ENCODE measurements at regions not wholly inside any gene's neighbourhood (a gene's known extent, or its start where the extent isn't known, plus 50 kb on each side); places are given as distances from the start of the nearest gene placed in this dataset.

- Histone ChIP-seq H3K4me3 (ENCODE audit: control insufficient read depth in 1 of 2, extremely low read depth in 1 of 2, low read length in 1 of 2) (no peak overlapping the region), H3K9me3 (no peaks in the 10 kb centered on the region), H3K36me3 (ENCODE audit: control insufficient read depth in 2 of 2, extremely low read depth in 1 of 2, insufficient read depth in 1 of 2, low read length in 1 of 2) (no peaks in the 10 kb centered on the region), H3K4me1 (ENCODE audit: control insufficient read depth in 1 of 2, extremely low read depth in 1 of 2, insufficient read depth in 2 of 2, low read length in 2 of 2) (no peaks in the 10 kb centered on the region), H3K27ac (ENCODE audit: low read length) (no peak overlapping the region), H3K27me3 (replicated peaks in 1 of 2; ENCODE audit: control insufficient read depth in 2 of 2, extremely low read depth in 1 of 2, insufficient read depth in 2 of 2, low read length in 1 of 2) (no peaks in the 10 kb centered on the region)
- WGBS (ENCODE audit: insufficient coverage), result no CpG with 5 or more reads among the region's 2 CpGs
- H3K4me3 Mint-ChIP-seq, result no peak overlapping the region
- H3K9me3 Mint-ChIP-seq, result peaks cover 5 to 26% (median 7%) of the 10 kb centered on the region in 3 donors
- no peaks in the 10 kb centered on the region for H3K36me3 Mint-ChIP-seq
- no peak overlapping the region for H3K27ac Mint-ChIP-seq
- no peaks in the 10 kb centered on the region for H3K4me1 Mint-ChIP-seq
- no peak for ATAC-seq (replicated peaks in 1 of 4)
- CTCF ChIA-PET, result no interaction called here
- H3K27me3 Mint-ChIP-seq, result no peaks in the 10 kb centered on the region
- DNase-seq, result no peak
- POLR2A ChIA-PET, result no interaction called here
Observed at GRCh38 chr10:56715262-56715661, 354.2 kb upstream of the ZWINT start.

- no CpG with 5 or more reads among the region's 2 CpGs for WGBS (ENCODE audit: insufficient coverage)
Observed at GRCh38 chr10:56698506-56698905, 337.4 kb upstream of the ZWINT start.

DNA sequence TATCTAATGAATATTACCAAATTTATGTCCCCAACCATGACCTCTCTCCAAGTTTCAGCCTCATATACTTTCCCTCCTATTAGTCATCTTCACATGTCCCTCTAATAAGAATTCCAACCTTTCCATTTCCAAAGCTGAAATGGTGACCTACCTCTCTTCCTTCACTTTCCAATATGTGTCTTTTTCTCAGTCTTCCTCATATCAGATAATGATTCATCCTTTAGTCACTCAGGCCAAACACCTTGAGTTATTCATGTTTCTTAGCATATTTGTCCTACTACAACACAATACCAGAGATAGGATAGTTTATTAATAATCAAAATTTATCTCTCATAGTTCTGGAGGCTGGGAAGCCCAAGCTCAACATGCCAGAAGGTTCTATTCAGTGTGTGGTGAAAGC lies 318.5 kb upstream of the ZWINT start:
- Mint-ChIP-seq H3K36me3 (no peaks in the 10 kb centered on the region), H3K9me3 (peaks cover 0 to 13% (median 7%) of the 10 kb centered on the region in 3 donors), H3K4me3 (no peak overlapping the region), H3K27ac (no peak overlapping the region), H3K4me1 (no peaks in the 10 kb centered on the region), H3K27me3 (no peaks in the 10 kb centered on the region)
- DNase-seq (no peak), ATAC-seq (replicated peaks in 1 of 4) (no peak)
- H3K4me1 ChIP-seq (ENCODE audit: control insufficient read depth in 1 of 2, extremely low read depth in 1 of 2, insufficient read depth in 2 of 2, low read length in 2 of 2), result no peaks in the 10 kb centered on the region
- H3K27ac ChIP-seq (ENCODE audit: low read length), result no peak overlapping the region
- ChIA-PET POLR2A (interaction anchor here in 1 of 2 donors (0.5 kb wide), 1 partner anchor 476 kb away, joined by 3 read pairs; no protein-coding TSS in a partner anchor), CTCF (no interaction called here)
- H3K27me3 ChIP-seq (replicated peaks in 1 of 2; ENCODE audit: control insufficient read depth in 2 of 2, extremely low read depth in 1 of 2, insufficient read depth in 2 of 2, low read length in 1 of 2), result no peaks in the 10 kb centered on the region
- no peaks in the 10 kb centered on the region for H3K9me3 ChIP-seq
- H3K36me3 ChIP-seq (ENCODE audit: control insufficient read depth in 2 of 2, extremely low read depth in 1 of 2, insufficient read depth in 1 of 2, low read length in 1 of 2), result no peaks in the 10 kb centered on the region
- no peak overlapping the region for H3K4me3 ChIP-seq (ENCODE audit: control insufficient read depth in 1 of 2, extremely low read depth in 1 of 2, low read length in 1 of 2)

More at GRCh38 chr10:56698506-56698905, 337.4 kb upstream of the ZWINT start:
- H3K4me1 Mint-ChIP-seq, result no peaks in the 10 kb centered on the region
- DNase-seq (no peak), ATAC-seq (replicated peaks in 1 of 4) (no peak)
- POLR2A ChIA-PET, result no interaction called here
- H3K27ac ChIP-seq (ENCODE audit: low read length), result no peak overlapping the region
- no peaks in the 10 kb centered on the region for H3K36me3 Mint-ChIP-seq
- H3K9me3 ChIP-seq, result peaks cover 3% of the 10 kb centered on the region
- H3K4me1 ChIP-seq (ENCODE audit: control insufficient read depth in 1 of 2, extremely low read depth in 1 of 2, insufficient read depth in 2 of 2, low read length in 2 of 2), result no peaks in the 10 kb centered on the region
- peaks cover 0 to 6% (median 4%) of the 10 kb centered on the region in 3 donors for H3K9me3 Mint-ChIP-seq
- CTCF ChIA-PET, result no interaction called here
- H3K4me3 ChIP-seq (ENCODE audit: control insufficient read depth in 1 of 2, extremely low read depth in 1 of 2, low read length in 1 of 2), result no peak overlapping the region
- no peaks in the 10 kb centered on the region for H3K36me3 ChIP-seq (ENCODE audit: control insufficient read depth in 2 of 2, extremely low read depth in 1 of 2, insufficient read depth in 1 of 2, low read length in 1 of 2)
- no peaks in the 10 kb centered on the region for H3K27me3 Mint-ChIP-seq
- no peak overlapping the region for H3K4me3 Mint-ChIP-seq
- H3K27ac Mint-ChIP-seq, result no peak overlapping the region
- H3K27me3 ChIP-seq (replicated peaks in 1 of 2; ENCODE audit: control insufficient read depth in 2 of 2, extremely low read depth in 1 of 2, insufficient read depth in 2 of 2, low read length in 1 of 2), result no peaks in the 10 kb centered on the region

DNA sequence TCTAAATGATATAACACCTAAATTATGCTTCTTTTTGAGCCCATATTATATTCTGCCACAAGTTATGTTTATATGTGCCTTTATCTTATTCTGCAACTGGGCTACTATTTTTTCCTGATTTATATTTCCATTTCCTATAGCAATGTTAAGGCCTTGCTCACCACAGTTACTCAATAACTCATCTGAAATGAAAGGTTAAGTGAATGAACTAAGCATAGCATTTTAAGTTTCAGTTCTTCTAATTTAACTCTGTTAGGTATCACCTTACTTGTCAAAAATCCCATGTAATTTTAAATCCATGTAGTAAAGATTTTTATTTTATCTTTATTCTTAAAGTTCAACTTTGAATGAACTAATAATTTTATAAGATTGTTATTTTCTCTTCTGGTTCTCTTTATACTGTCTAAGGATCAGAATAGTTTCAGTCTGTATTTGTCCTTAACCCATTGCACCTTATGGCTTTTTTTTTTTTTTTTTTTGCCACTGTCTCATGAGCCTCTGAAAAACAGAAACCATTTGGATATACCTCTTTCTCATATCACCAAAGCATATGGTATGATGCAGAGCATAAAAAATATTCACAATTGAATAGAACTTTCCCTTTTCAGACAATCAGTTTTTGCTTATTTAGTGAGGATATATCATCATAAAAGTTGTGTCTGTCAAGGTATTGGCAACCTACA lies 301.8 kb upstream of the ZWINT start:
- no peak for ATAC-seq (replicated peaks in 1 of 4)
- H3K36me3 ChIP-seq (ENCODE audit: control insufficient read depth in 2 of 2, extremely low read depth in 1 of 2, insufficient read depth in 1 of 2, low read length in 1 of 2), result no peaks in the 10 kb centered on the region
- ChIA-PET POLR2A (no interaction called here), CTCF (interaction anchor here in 1 of 2 donors (0.8 kb wide), 1 partner anchor 13 kb away, joined by 12 read pairs; no protein-coding TSS in a partner anchor)
- no peak overlapping the region for H3K4me3 ChIP-seq (ENCODE audit: control insufficient read depth in 1 of 2, extremely low read depth in 1 of 2, low read length in 1 of 2)
- Mint-ChIP-seq H3K27ac (no peak overlapping the region), H3K9me3 (peaks cover 6 to 13% (median 11%) of the 10 kb centered on the region in 3 donors), H3K4me3 (no peak overlapping the region), H3K27me3 (no peaks in the 10 kb centered on the region), H3K4me1 (no peaks in the 10 kb centered on the region), H3K36me3 (no peaks in the 10 kb centered on the region)
- H3K4me1 ChIP-seq (ENCODE audit: control insufficient read depth in 1 of 2, extremely low read depth in 1 of 2, insufficient read depth in 2 of 2, low read length in 2 of 2), result no peaks in the 10 kb centered on the region
- no peaks in the 10 kb centered on the region for H3K27me3 ChIP-seq (replicated peaks in 1 of 2; ENCODE audit: control insufficient read depth in 2 of 2, extremely low read depth in 1 of 2, insufficient read depth in 2 of 2, low read length in 1 of 2)
- H3K27ac ChIP-seq (ENCODE audit: low read length), result no peak overlapping the region
- no peak for DNase-seq
- H3K9me3 ChIP-seq, result no peaks in the 10 kb centered on the region

GRCh38 chr10:56653289-56653688 lies 292.2 kb upstream of the ZWINT start:
- Mint-ChIP-seq H3K4me1 (no peaks in the 10 kb centered on the region), H3K27ac (no peak overlapping the region), H3K4me3 (no peak overlapping the region), H3K36me3 (no peaks in the 10 kb centered on the region), H3K9me3 (peaks cover 0 to 21% (median 11%) of the 10 kb centered on the region in 3 donors), H3K27me3 (no peaks in the 10 kb centered on the region)
- WGBS (ENCODE audit: insufficient coverage), result 29% methylated on average over 1 of the region's 1 CpG
- ATAC-seq (replicated peaks in 1 of 4) (no peak), DNase-seq (no peak)
- Histone ChIP-seq H3K27ac (ENCODE audit: low read length) (no peak overlapping the region), H3K9me3 (no peaks in the 10 kb centered on the region), H3K27me3 (replicated peaks in 1 of 2; ENCODE audit: control insufficient read depth in 2 of 2, extremely low read depth in 1 of 2, insufficient read depth in 2 of 2, low read length in 1 of 2) (no peaks in the 10 kb centered on the region), H3K36me3 (ENCODE audit: control insufficient read depth in 2 of 2, extremely low read depth in 1 of 2, insufficient read depth in 1 of 2, low read length in 1 of 2) (no peaks in the 10 kb centered on the region), H3K4me3 (ENCODE audit: control insufficient read depth in 1 of 2, extremely low read depth in 1 of 2, low read length in 1 of 2) (no peak overlapping the region), H3K4me1 (ENCODE audit: control insufficient read depth in 1 of 2, extremely low read depth in 1 of 2, insufficient read depth in 2 of 2, low read length in 2 of 2) (no peaks in the 10 kb centered on the region)
- CTCF ChIA-PET, result no interaction called here
- POLR2A ChIA-PET, result no interaction called here

DNA sequence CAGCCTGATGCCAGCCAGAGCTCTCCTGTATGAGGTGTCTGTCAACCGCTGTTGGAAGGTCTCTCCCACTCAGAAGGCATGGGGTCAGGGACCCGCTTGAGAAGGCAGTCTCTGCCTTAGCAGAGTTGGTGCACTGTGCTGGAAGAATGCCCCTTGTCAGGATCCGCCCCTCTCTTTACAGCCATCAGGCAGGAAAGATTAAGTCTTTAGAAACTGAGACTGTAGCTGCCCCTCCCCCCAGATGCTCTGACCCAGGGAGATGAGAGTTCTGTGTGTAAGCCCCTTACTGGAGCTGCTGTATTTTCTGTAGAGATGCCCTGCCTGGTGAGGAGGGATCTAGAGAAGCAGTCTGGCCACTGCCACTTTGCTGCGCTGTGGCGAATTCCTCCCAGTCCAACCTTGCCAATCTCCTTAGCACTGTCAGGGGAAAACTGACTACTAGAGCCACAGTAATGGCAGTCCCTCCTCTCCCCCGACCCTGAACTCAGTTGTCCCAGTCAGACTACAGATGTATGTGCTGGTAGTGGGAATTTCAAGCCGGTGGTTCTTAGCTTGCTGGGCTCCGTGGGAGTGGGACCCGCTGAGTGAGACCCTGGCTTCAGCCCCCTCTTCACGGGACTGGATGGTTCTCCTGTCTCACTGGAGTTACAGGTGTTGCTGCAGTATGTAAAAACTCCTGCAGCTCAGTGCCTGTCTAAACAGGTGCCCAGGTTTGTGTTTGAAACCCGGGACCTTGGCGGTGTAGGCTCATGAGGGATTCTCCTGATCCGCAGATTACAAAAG lies 285.5 kb upstream of the ZWINT start:
- ChIA-PET POLR2A (no interaction called here), CTCF (no interaction called here)
- no peaks in the 10 kb centered on the region for H3K27me3 ChIP-seq (replicated peaks in 1 of 2; ENCODE audit: control insufficient read depth in 2 of 2, extremely low read depth in 1 of 2, insufficient read depth in 2 of 2, low read length in 1 of 2)
- Mint-ChIP-seq H3K27me3 (no peaks in the 10 kb centered on the region), H3K4me1 (no peaks in the 10 kb centered on the region), H3K27ac (no peak overlapping the region), H3K4me3 (no peak overlapping the region), H3K9me3 (peaks cover 11 to 25% (median 21%) of the 10 kb centered on the region in 3 donors), H3K36me3 (no peaks in the 10 kb centered on the region)
- no peaks in the 10 kb centered on the region for H3K4me1 ChIP-seq (ENCODE audit: control insufficient read depth in 1 of 2, extremely low read depth in 1 of 2, insufficient read depth in 2 of 2, low read length in 2 of 2)
- no peak overlapping the region for H3K4me3 ChIP-seq (ENCODE audit: control insufficient read depth in 1 of 2, extremely low read depth in 1 of 2, low read length in 1 of 2)
- no peak for DNase-seq
- H3K36me3 ChIP-seq (ENCODE audit: control insufficient read depth in 2 of 2, extremely low read depth in 1 of 2, insufficient read depth in 1 of 2, low read length in 1 of 2), result no peaks in the 10 kb centered on the region
- no peak for ATAC-seq (replicated peaks in 1 of 4)
- 93% methylated on average over 6 of the region's 13 CpGs for WGBS (ENCODE audit: insufficient coverage)
- no peak overlapping the region for H3K27ac ChIP-seq (ENCODE audit: low read length)
- H3K9me3 ChIP-seq, result no peaks in the 10 kb centered on the region

Measured in T-cell (primary cell).